ENCODE measurements at regions not wholly inside any gene's neighbourhood (a gene's known extent, or its start where the extent isn't known, plus 50 kb on each side); places are given as distances from the start of the nearest gene placed in this dataset.
"Not testable (repeated sequence)": the region's sequence is repeated elsewhere in the genome, so short reads cannot be mapped to it uniquely, and the experiment has no call there.

DNA sequence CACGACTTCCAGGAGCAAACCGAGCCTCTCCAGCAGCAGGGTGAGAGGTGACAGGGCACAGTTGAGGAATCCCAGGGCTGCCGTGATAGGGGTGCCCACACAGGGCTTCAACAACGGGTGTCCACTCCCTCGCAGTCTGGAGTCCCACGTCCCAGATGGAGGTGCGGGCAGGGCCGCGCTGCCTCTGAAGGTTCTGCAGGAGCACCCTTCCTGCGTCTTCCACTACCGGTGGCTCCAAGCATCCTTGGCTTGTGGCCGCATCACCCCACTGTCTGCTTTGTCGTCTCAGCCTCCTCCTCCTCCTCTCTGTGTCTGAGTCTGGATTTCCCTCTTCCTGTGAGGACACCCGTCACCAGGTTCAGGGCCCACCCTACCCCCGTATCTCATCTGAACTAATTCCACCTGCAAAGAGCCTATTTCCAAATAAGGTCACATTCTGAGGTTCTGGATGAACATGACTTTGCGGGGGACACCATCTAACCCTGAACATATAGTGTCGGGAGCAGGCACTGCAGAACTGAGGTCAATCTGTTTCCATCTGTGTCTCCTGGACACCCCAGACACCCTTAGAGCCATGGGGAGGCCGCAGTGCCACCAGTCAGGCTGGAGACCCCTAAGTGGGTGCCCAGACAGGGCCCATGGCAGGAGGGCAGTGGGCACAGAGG is 117.3 kb upstream of the FOXD4L5 start:
- not testable (repeated sequence) for H3K27ac ChIP-seq (ENCODE audit: low read length); H3K4me1 ChIP-seq (ENCODE audit: control insufficient read depth in 1 of 2, insufficient read depth in 2 of 2, low read length in 2 of 2); H3K36me3 ChIP-seq (ENCODE audit: control insufficient read depth in 1 of 2, insufficient read depth in 2 of 2, low read length in 2 of 2); H3K4me3 ChIP-seq (ENCODE audit: low read depth in 1 of 2, low read length in 2 of 2); H3K27me3 ChIP-seq (ENCODE audit: low read depth, low read length)
- peaks cover 0 to 11% of the 10 kb centered on the region in 2 donors for H3K9me3 ChIP-seq (ENCODE audit: control insufficient read depth in 1 of 2, low read length in 2 of 2)

DNA sequence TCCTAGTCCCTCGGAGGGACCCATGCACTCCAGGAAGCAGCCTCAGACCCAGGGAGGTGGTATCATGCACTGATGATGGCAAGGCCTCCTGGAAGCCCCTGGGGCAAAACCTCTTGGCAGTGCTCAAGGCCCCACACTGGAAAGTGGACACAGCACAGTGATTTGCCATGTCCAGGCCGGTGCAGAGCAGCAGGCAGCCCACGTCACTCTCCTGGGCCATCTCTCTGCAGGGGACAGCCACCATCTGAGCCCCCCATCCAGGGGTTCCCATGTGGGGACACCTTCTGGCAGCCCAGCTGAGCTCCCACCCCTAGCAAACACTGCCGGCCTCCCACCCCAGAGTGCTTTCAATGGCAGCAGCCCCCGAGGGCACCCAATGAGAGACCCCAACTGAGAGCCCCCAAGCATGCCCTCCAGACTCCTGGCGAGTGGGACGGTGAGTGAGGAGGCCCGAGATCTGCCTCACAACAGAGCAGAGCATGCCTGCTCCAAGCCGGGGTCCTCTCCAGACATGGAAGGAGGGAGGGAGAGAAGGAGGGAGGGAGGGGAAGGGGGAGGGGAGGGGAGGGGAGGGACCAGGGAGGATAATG is 116.5 kb upstream of the FOXD4L5 start:
- H3K4me3 ChIP-seq (ENCODE audit: low read depth in 1 of 2, low read length in 2 of 2); H3K4me1 ChIP-seq (ENCODE audit: control insufficient read depth in 1 of 2, insufficient read depth in 2 of 2, low read length in 2 of 2); H3K27me3 ChIP-seq (ENCODE audit: low read depth, low read length); H3K36me3 ChIP-seq (ENCODE audit: control insufficient read depth in 1 of 2, insufficient read depth in 2 of 2, low read length in 2 of 2); H3K27ac ChIP-seq (ENCODE audit: low read length): not testable (repeated sequence)
- peaks cover 0 to 11% of the 10 kb centered on the region in 2 donors for H3K9me3 ChIP-seq (ENCODE audit: control insufficient read depth in 1 of 2, low read length in 2 of 2)

DNA sequence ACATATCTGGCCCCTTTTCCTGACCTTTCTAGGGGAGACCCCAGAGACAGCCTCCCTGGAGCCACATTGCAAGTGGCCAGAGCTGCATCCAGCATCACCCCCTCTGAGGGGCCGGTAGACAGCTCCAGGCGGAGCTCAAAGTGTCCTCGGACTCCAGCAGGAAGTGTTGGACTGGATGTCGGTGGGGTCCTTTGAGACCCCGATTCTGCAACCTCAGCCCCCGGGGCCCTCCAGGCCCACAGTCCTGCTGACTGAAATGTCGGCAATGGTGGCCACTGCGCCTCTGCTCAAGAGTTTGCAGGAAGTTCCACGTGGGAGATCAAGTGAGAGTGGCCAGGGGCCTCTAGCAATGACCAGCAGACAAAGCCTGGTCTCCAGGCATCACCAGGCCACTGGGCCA is 115.9 kb upstream of the FOXD4L5 start:
- Histone ChIP-seq H3K4me3 (ENCODE audit: low read depth in 1 of 2, low read length in 2 of 2) (no peak overlapping the region), H3K27ac (ENCODE audit: low read length) (no peak overlapping the region), H3K27me3 (ENCODE audit: low read depth, low read length) (no peaks in the 10 kb centered on the region), H3K36me3 (ENCODE audit: control insufficient read depth in 1 of 2, insufficient read depth in 2 of 2, low read length in 2 of 2) (no peaks in the 10 kb centered on the region), H3K4me1 (ENCODE audit: control insufficient read depth in 1 of 2, insufficient read depth in 2 of 2, low read length in 2 of 2) (no peaks in the 10 kb centered on the region), H3K9me3 (ENCODE audit: control insufficient read depth in 1 of 2, low read length in 2 of 2) (peaks cover 0 to 11% of the 10 kb centered on the region in 2 donors)

DNA sequence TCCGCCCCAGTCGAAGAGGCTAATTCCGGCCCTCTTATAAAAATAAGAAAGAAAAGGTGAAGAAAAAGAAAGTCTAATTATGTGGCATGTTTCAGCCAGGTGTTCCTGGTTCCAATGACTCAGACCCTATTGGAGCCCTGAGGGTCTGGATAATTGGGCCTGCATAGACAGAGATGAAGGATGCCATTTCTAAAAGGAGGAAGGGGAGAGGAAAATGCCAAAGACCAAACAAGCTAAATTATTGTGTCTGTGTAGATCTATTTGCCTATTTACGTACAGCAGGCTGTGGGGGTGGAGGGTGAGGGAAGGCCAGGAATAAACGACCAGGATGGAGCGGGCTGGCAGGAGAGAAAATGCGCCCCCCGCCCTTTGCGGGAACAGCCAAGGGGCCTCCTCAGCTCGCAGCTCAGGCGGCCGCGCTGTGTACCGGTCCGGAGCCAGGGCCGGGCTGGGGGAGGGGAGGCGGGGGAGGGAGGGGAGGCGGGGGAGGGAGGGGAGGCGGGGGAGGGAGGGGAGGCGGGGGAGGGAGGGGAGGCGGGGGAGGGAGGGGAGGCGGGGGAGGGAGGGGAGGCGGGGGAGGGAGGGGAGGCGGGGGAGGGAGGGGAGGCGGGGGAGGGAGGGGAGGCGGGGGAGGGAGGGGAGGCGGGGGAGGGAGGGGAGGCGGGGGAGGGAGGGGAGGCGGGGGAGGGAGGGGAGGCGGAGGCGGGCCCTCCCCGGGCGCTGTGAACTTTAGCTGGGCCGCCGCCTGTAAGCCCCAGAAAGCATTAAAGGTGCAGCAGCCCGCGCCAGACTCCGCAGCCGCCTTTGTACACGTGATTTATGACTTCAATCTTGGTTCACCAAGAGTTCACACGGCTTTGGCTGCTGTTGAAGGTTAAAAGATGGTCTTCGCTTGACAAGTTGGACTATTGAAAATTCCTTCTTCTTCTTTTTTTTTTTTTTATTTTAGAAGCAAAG is 113.0 kb upstream of the FOXD4L5 start:
- H3K27me3 ChIP-seq (ENCODE audit: low read depth, low read length); H3K36me3 ChIP-seq (ENCODE audit: control insufficient read depth in 1 of 2, insufficient read depth in 2 of 2, low read length in 2 of 2); H3K4me3 ChIP-seq (ENCODE audit: low read depth in 1 of 2, low read length in 2 of 2); H3K9me3 ChIP-seq (ENCODE audit: control insufficient read depth in 1 of 2, low read length in 2 of 2); H3K27ac ChIP-seq (ENCODE audit: low read length); H3K4me1 ChIP-seq (ENCODE audit: control insufficient read depth in 1 of 2, insufficient read depth in 2 of 2, low read length in 2 of 2): not testable (repeated sequence)

DNA sequence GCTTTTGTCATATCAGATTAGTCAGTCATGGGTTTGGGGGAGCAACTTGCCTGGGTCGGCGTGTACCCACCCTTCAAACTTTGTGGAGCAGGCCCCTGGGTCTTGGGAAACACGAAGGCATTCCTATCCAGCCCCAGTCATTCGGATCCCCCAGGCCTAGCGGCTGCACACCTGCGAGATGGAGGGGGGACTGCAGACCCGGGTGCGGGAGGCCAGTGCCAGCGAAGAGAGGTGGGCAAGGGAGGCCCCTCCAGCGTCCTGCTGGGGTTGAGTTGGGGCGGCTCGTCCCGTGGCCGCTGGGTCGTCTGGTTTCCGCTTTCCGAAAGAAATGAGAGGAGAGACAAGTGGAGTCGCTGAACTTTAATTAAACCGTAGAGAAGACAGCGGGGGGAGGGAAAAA is 112.2 kb upstream of the FOXD4L5 start:
- H3K4me1 ChIP-seq (ENCODE audit: control insufficient read depth in 1 of 2, insufficient read depth in 2 of 2, low read length in 2 of 2); H3K4me3 ChIP-seq (ENCODE audit: low read depth in 1 of 2, low read length in 2 of 2); H3K9me3 ChIP-seq (ENCODE audit: control insufficient read depth in 1 of 2, low read length in 2 of 2); H3K27me3 ChIP-seq (ENCODE audit: low read depth, low read length); H3K36me3 ChIP-seq (ENCODE audit: control insufficient read depth in 1 of 2, insufficient read depth in 2 of 2, low read length in 2 of 2); H3K27ac ChIP-seq (ENCODE audit: low read length): not testable (repeated sequence)

DNA sequence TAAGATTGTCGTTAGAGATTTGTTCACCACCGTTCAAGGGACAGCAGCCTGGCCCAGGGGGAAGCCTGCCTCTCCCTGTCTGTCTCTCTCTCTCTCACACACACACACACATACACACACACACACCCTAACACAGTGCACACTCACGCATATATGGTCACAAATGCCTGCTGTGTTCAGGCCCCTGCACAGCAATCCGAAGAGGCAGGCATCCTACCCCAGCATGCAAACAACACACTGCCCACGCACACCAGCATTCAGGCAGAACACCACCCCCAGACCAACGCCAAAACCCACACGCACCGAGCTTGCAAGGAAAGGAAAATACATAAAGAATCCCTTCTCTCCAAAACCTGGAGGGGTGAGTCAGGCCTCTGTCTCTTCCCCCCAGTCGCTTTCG is 111.6 kb upstream of the FOXD4L5 start:
- not testable (repeated sequence) for H3K9me3 ChIP-seq (ENCODE audit: control insufficient read depth in 1 of 2, low read length in 2 of 2); H3K27me3 ChIP-seq (ENCODE audit: low read depth, low read length); H3K4me3 ChIP-seq (ENCODE audit: low read depth in 1 of 2, low read length in 2 of 2); H3K36me3 ChIP-seq (ENCODE audit: control insufficient read depth in 1 of 2, insufficient read depth in 2 of 2, low read length in 2 of 2); H3K27ac ChIP-seq (ENCODE audit: low read length); H3K4me1 ChIP-seq (ENCODE audit: control insufficient read depth in 1 of 2, insufficient read depth in 2 of 2, low read length in 2 of 2)

DNA sequence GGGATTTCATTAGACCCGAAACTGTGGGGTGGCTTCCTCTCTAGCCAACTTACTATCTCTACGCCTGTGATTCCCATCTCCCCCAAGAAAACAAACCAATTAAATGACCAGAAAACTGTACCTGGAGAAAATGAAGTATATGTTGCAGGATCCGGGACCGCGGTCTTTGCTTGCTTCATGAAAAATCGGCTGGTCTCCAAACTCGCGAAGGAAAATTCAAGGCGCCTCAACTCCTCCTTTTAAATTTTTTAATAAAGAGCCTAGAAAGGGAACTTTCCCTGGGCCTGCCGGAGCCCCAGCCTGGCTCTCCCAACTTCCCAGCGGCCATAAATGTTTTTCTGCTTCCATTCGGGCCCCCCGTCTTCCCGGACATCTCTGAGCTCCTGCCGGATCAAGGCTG is 110.8 kb upstream of the FOXD4L5 start:
- H3K36me3 ChIP-seq (ENCODE audit: control insufficient read depth in 1 of 2, insufficient read depth in 2 of 2, low read length in 2 of 2); H3K4me3 ChIP-seq (ENCODE audit: low read depth in 1 of 2, low read length in 2 of 2); H3K4me1 ChIP-seq (ENCODE audit: control insufficient read depth in 1 of 2, insufficient read depth in 2 of 2, low read length in 2 of 2); H3K27me3 ChIP-seq (ENCODE audit: low read depth, low read length); H3K9me3 ChIP-seq (ENCODE audit: control insufficient read depth in 1 of 2, low read length in 2 of 2); H3K27ac ChIP-seq (ENCODE audit: low read length): not testable (repeated sequence)

DNA sequence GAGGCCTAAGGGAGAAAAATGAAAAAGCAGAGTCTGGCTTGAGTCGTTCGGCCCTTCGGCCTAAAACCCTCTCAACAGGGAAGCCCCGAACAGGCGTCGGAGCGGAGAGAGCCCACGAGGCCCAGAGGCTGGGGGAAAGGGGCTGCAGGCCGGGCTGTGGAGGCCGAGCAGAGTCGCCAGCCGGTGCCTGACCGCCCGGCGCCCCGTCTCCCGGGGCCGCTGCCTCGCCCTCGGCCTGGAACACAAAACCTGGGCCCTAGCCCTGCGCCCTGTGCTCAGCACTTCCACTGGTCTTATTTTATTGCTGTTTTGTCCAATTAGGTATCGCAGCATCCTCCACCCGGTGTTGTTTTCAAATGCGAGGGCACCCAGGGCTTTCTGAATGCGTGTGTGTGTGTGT is 110.1 kb upstream of the FOXD4L5 start:
- not testable (repeated sequence) for H3K27ac ChIP-seq (ENCODE audit: low read length); H3K9me3 ChIP-seq (ENCODE audit: control insufficient read depth in 1 of 2, low read length in 2 of 2); H3K27me3 ChIP-seq (ENCODE audit: low read depth, low read length)

DNA sequence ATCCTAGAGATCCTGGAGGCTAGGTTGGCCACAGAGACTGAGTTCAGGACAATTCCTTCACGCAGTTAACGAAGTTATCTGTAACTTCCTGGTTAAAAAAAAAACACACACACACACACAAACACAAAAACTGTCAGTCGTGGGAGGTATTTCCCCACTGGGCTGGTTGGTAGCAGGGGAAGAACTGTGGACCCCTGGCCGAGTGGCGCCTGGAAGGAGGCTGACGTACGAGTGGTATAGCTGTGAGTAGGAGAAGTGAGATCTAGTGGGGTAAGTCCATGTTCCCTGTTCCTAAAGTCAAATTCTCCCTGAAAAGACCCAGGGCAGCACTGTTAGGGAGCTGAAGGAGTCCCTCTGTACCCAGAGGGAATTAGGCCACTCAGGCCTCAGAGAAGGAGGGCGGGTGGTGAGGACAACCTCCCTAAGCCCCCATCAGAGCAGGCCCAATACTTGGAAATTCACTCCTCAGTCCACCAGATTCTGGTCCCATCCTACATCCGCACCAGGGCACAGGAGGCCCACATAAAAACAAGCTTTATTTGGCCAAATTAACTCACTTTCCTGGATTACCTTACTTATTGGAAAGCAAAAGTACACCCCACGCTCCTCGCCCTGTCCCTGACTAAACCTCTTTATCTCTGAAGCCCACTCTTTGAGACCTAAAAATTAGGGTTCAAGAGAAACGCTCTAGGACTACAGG is 108.3 kb upstream of the FOXD4L5 start:
- H3K27ac ChIP-seq (ENCODE audit: low read length); H3K9me3 ChIP-seq (ENCODE audit: control insufficient read depth in 1 of 2, low read length in 2 of 2); H3K4me1 ChIP-seq (ENCODE audit: control insufficient read depth in 1 of 2, insufficient read depth in 2 of 2, low read length in 2 of 2); H3K27me3 ChIP-seq (ENCODE audit: low read depth, low read length); H3K36me3 ChIP-seq (ENCODE audit: control insufficient read depth in 1 of 2, insufficient read depth in 2 of 2, low read length in 2 of 2); H3K4me3 ChIP-seq (ENCODE audit: low read depth in 1 of 2, low read length in 2 of 2): not testable (repeated sequence)

More for the DNA sequence above, 110.1 kb upstream of the FOXD4L5 start:
- not testable (repeated sequence) for H3K36me3 ChIP-seq (ENCODE audit: control insufficient read depth in 1 of 2, insufficient read depth in 2 of 2, low read length in 2 of 2); H3K4me1 ChIP-seq (ENCODE audit: control insufficient read depth in 1 of 2, insufficient read depth in 2 of 2, low read length in 2 of 2); H3K4me3 ChIP-seq (ENCODE audit: low read depth in 1 of 2, low read length in 2 of 2)

DNA sequence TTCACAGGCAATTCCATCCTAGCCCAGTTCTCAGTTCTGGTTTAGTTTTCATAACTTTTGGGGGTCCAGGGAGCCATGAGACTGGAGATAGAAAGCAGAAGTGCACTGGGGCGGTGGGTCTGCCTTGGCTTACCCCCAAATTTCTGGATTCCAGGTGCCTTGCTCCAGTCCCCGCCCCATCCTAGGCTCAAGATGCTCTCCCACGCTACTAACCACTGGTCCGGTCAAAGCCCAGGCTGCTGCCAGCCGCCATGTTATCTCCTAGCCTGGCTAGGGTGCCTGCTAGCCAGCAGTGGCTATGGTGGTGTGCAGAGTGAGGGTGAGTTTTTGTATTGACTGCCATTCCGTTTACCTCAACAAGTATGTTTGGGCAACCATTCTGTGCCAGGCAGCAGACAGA is 107.6 kb upstream of the FOXD4L5 start:
- not testable (repeated sequence) for H3K4me3 ChIP-seq (ENCODE audit: low read depth in 1 of 2, low read length in 2 of 2); H3K27me3 ChIP-seq (ENCODE audit: low read depth, low read length); H3K27ac ChIP-seq (ENCODE audit: low read length); H3K9me3 ChIP-seq (ENCODE audit: control insufficient read depth in 1 of 2, low read length in 2 of 2); H3K36me3 ChIP-seq (ENCODE audit: control insufficient read depth in 1 of 2, insufficient read depth in 2 of 2, low read length in 2 of 2); H3K4me1 ChIP-seq (ENCODE audit: control insufficient read depth in 1 of 2, insufficient read depth in 2 of 2, low read length in 2 of 2)

DNA sequence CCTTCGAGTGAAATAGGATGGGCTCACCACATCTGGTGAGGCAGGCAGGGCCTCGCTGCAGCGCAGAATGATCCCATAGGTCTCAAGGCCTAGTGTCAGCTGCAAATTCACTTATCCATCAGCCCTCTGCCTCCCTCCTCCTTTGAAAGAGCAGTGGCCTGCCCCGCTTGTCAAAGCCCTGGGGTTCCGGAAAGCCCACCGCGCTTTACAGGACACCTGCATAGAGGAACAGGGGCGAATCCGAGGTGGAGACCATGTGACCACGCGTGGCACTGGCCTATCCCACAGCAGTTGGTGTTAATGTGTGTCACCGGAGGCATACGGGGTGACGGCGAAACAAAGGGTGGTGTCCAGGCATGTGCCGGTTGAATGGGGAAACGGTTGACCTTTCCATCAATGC is 104.7 kb upstream of the FOXD4L5 start:
- H3K36me3 ChIP-seq (ENCODE audit: control insufficient read depth in 1 of 2, insufficient read depth in 2 of 2, low read length in 2 of 2); H3K27me3 ChIP-seq (ENCODE audit: low read depth, low read length); H3K9me3 ChIP-seq (ENCODE audit: control insufficient read depth in 1 of 2, low read length in 2 of 2); H3K27ac ChIP-seq (ENCODE audit: low read length); H3K4me1 ChIP-seq (ENCODE audit: control insufficient read depth in 1 of 2, insufficient read depth in 2 of 2, low read length in 2 of 2); H3K4me3 ChIP-seq (ENCODE audit: low read depth in 1 of 2, low read length in 2 of 2): not testable (repeated sequence)
